Type B pancreatic cell (in vitro differentiated cells): ENCODE measurements at regions not wholly inside any gene's neighbourhood (a gene's known extent, or its start where the extent isn't known, plus 50 kb on each side); places are given as distances from the start of the nearest gene placed in this dataset.

Source experiments
- DNase-seq: peaks from one replicate; pipeline ENCODE4 v3.0.0; 2021; ENCODE audit warnings: mixed read lengths; ENCODE audit not compliant: unreplicated experiment; ENCODE audit errors: extremely low spot score
- H3K27ac Mint-ChIP-seq: 2 replicates; pipeline ENCODE4 v1.8.0; 2021; ENCODE audit warnings: mild to moderate bottlenecking, mixed read lengths
- H3K27me3 Mint-ChIP-seq: 2 replicates; pipeline ENCODE4 v1.8.0; 2021; ENCODE audit warnings: mixed read lengths
- H3K36me3 Mint-ChIP-seq: 2 replicates; pipeline ENCODE4 v1.8.0; 2021; ENCODE audit warnings: mixed read lengths
- H3K4me1 Mint-ChIP-seq: one replicate; pipeline ENCODE4 v1.8.0; 2021; ENCODE audit warnings: mixed read lengths; ENCODE audit not compliant: unreplicated experiment
- H3K4me3 Mint-ChIP-seq: 2 replicates; pipeline ENCODE4 v1.8.0; 2021; ENCODE audit warnings: mild to moderate bottlenecking, mixed read lengths
- H3K9me3 Mint-ChIP-seq: 2 replicates; pipeline ENCODE4 v1.8.0; 2021; ENCODE audit warnings: mixed read lengths
- CTCF ChIP-seq: fragments of 200-600 bp; sonication (generic); conservative IDR thresholded peaks from 2 replicates; pipeline ENCODE4 v1.5.0; 2021; ENCODE audit warnings: antibody characterized with exemption, mild to moderate bottlenecking

GRCh38 chr6:56329271-56330050 is 82.1 kb upstream of the COL21A1 start:
- Mint-ChIP-seq H3K9me3 (no peaks in the 10 kb centered on the region), H3K4me3 (no peak overlapping the region), H3K27ac (no peak overlapping the region), H3K27me3 (peaks cover 2% of the 10 kb centered on the region), H3K36me3 (no peaks in the 10 kb centered on the region), H3K4me1 (peaks cover 6% of the 10 kb centered on the region)
- TF ChIP-seq CTCF, result no peak
- no peak for DNase-seq

GRCh38 chr6:56328728-56329090 is 81.3 kb upstream of the COL21A1 start:
- Mint-ChIP-seq H3K4me3 (no peak overlapping the region), H3K9me3 (no peaks in the 10 kb centered on the region), H3K36me3 (no peaks in the 10 kb centered on the region), H3K27ac (no peak overlapping the region), H3K4me1 (peaks cover 6% of the 10 kb centered on the region), H3K27me3 (peaks cover 2% of the 10 kb centered on the region)
- no peak for TF ChIP-seq CTCF
- no peak for DNase-seq

GRCh38 chr6:56327946-56328727 is 80.8 kb upstream of the COL21A1 start:
- Mint-ChIP-seq H3K27ac (no peak overlapping the region), H3K27me3 (peaks cover 2% of the 10 kb centered on the region), H3K36me3 (no peaks in the 10 kb centered on the region), H3K4me3 (no peak overlapping the region), H3K4me1 (peaks cover 6% of the 10 kb centered on the region), H3K9me3 (no peaks in the 10 kb centered on the region)
- TF ChIP-seq CTCF, result no peak
- DNase-seq, result no peak

- Mint-ChIP-seq H3K27me3 (peaks cover 2% of the 10 kb centered on the region), H3K9me3 (no peaks in the 10 kb centered on the region), H3K36me3 (no peaks in the 10 kb centered on the region), H3K4me3 (no peak overlapping the region), H3K27ac (no peak overlapping the region), H3K4me1 (peaks cover 5% of the 10 kb centered on the region)
- no peak for TF ChIP-seq CTCF
- no peak for DNase-seq
Measured at GRCh38 chr6:56324396-56324795, 77.0 kb upstream of the COL21A1 start.

- no peak overlapping the region for H3K4me3 Mint-ChIP-seq
- no peak overlapping the region for H3K27ac Mint-ChIP-seq
- H3K27me3 Mint-ChIP-seq, result no peaks in the 10 kb centered on the region
- H3K4me1 Mint-ChIP-seq, result no peaks in the 10 kb centered on the region
- no peak for DNase-seq
- no peak for TF ChIP-seq CTCF
- H3K36me3 Mint-ChIP-seq, result no peaks in the 10 kb centered on the region
- H3K9me3 Mint-ChIP-seq, result no peaks in the 10 kb centered on the region
Measured at GRCh38 chr6:56318851-56319250, 71.5 kb upstream of the COL21A1 start.
